H1 (cell line): ENCODE measurements at regions not wholly inside any gene's neighbourhood (a gene's known extent, or its start where the extent isn't known, plus 50 kb on each side); places are given as distances from the start of the nearest gene placed in this dataset.

Experiments
- CTCF ChIA-PET: fragments of 300-600 bp; sonication (Branson Sonifier 250); formaldehyde crosslinking; loops from one replicate; lab custom pipeline; 2021; ENCODE audit not compliant: partially characterized antibody; lab: Charles Lee
- POLR2A ChIA-PET: fragments of 300-600 bp; sonication (Branson Sonifier 250); formaldehyde crosslinking; loops from one replicate; lab custom pipeline; 2021; ENCODE audit warnings: inconsistent platforms; ENCODE audit not compliant: partially characterized antibody; lab: Charles Lee
- DNase-seq, 2 experiments: peaks; one replicate each; pipeline versions ENCODE4 v3.0.0 to v3.0.0-alpha.2; 2010 to 2022; ENCODE audit warnings: low spot score in 2 of 2, low read depth in 1 of 2, mixed read lengths in 1 of 2
- FAIRE-seq: peaks from 2 replicates; lab custom pipeline; 2011; peaks lifted over from hg19 to GRCh38; lab: Jason Lieb, UNC
- H2AFZ ChIP-seq: 2 replicates; pipeline ENCODE4 v1.8.1; 2012; ENCODE audit warnings: low read length, inconsistent platforms
- H2AK5ac ChIP-seq: 2 replicates; pipeline ENCODE4 v1.6.1; 2013; ENCODE audit warnings: low read depth, low read length
- H2BK120ac ChIP-seq: replicated peaks from 2 replicates; pipeline ENCODE3; 2013; ENCODE audit warnings: low read depth, low read length, inconsistent platforms
- H2BK12ac ChIP-seq: 2 replicates; pipeline ENCODE4 v1.6.1; 2013; ENCODE audit warnings: low read depth, low read length
- H2BK15ac ChIP-seq: 2 replicates; pipeline ENCODE4 v1.6.1; 2013; ENCODE audit warnings: low read length
- H2BK20ac ChIP-seq: 2 replicates; pipeline ENCODE4 v1.6.1; 2013; ENCODE audit warnings: low read length
- H2BK5ac ChIP-seq: 2 replicates; pipeline ENCODE4 v1.6.1; 2013; ENCODE audit warnings: low read depth, low read length
- H3K14ac ChIP-seq: 2 replicates; pipeline ENCODE4 v1.6.1; 2013; ENCODE audit warnings: inconsistent platforms; ENCODE audit not compliant: insufficient read length
- H3K18ac ChIP-seq: 2 replicates; pipeline ENCODE4 v1.6.1; 2013; ENCODE audit warnings: low read length; ENCODE audit errors: extremely low read depth
- H3K23ac ChIP-seq: 2 replicates; pipeline ENCODE4 v1.6.1; 2013; ENCODE audit warnings: inconsistent platforms; ENCODE audit not compliant: insufficient read length
- H3K23me2 ChIP-seq: 2 replicates; pipeline ENCODE4 v1.6.1; 2013; ENCODE audit warnings: low read depth, low read length
- H3K27ac ChIP-seq: 2 replicates; pipeline ENCODE4 v1.6.1; 2011; ENCODE audit warnings: low read depth, low read length, inconsistent platforms
- H3K27me3 ChIP-seq, 4 experiments: replicated peaks in 1 of 4; 1 replicate in 1 of 4; 2 replicates in 3 of 4; pipeline versions ENCODE4 v1.6.1 to v1.8.1; 2011 to 2013; ENCODE audit warnings: low read length in 3 of 4, mild to moderate bottlenecking in 3 of 4, inconsistent platforms in 2 of 4, mixed read lengths in 2 of 4, moderate library complexity in 1 of 4; ENCODE audit not compliant: control insufficient read depth in 3 of 4, insufficient read depth in 3 of 4; ENCODE audit errors: extremely low read depth in 1 of 4
- H3K36me3 ChIP-seq, 4 experiments: 2 replicates each; pipeline versions ENCODE4 v1.6.1 to v1.8.1; 2011 to 2013; ENCODE audit warnings: mild to moderate bottlenecking in 4 of 4, low read length in 3 of 4, moderate library complexity in 2 of 4, control low read depth in 1 of 4, inconsistent platforms in 1 of 4; ENCODE audit not compliant: insufficient read depth in 4 of 4, control insufficient read depth in 2 of 4
- H3K4ac ChIP-seq: replicated peaks from 2 replicates; pipeline ENCODE3; 2013; ENCODE audit warnings: low read length, low read depth, mixed read lengths, inconsistent platforms; ENCODE audit not compliant: insufficient read length
- H3K4me1 ChIP-seq, 4 experiments: replicated peaks in 1 of 4; 1 replicate in 1 of 4; 2 replicates in 3 of 4; pipeline versions ENCODE4 v1.6.1 to v1.8.1; 2011 to 2013; ENCODE audit warnings: low read length in 3 of 4, inconsistent platforms in 2 of 4, mixed read lengths in 1 of 4; ENCODE audit not compliant: insufficient read depth in 4 of 4, control insufficient read depth in 3 of 4
- H3K4me2 ChIP-seq, 2 experiments: 2 replicates each; pipeline versions ENCODE4 v1.6.1 to v1.8.1; 2011 to 2013; ENCODE audit warnings: low read depth in 2 of 2, low read length in 2 of 2, control low read depth in 1 of 2, inconsistent platforms in 1 of 2, mild to moderate bottlenecking in 1 of 2; ENCODE audit not compliant: insufficient read depth in 1 of 2
- H3K4me3 ChIP-seq, 4 experiments: fragments of 200-600, 300-600 bp in 1 of 4; sonication (generic), shearing (Covaris generic), sonication (Bioruptor Twin) in 1 of 4; 2 replicates each; pipeline versions ENCODE4 v1.5.1 to v1.8.1; 2011 to 2016; ENCODE audit warnings: low read length in 4 of 4, low read depth in 3 of 4, control low read depth in 2 of 4, inconsistent platforms in 2 of 4, mild to moderate bottlenecking in 2 of 4, mixed read lengths in 1 of 4, moderate library complexity in 1 of 4; ENCODE audit not compliant: insufficient read depth in 2 of 4; ENCODE audit errors: extremely low read depth in 1 of 4
- H3K56ac ChIP-seq: replicated peaks from 2 replicates; pipeline ENCODE3; 2013; ENCODE audit warnings: low read depth, mild to moderate bottlenecking, mixed read lengths, low read length, inconsistent platforms; ENCODE audit not compliant: insufficient read length
- H3K79me1 ChIP-seq: 2 replicates; pipeline ENCODE4 v1.6.1; 2013; ENCODE audit warnings: low read depth, low read length, control low read depth
- H3K79me2 ChIP-seq, 2 experiments: 2 replicates each; pipeline versions ENCODE4 v1.6.1 to v1.8.1; 2012 to 2013; ENCODE audit warnings: low read length in 2 of 2, mild to moderate bottlenecking in 2 of 2, inconsistent platforms in 1 of 2; ENCODE audit not compliant: insufficient read depth in 2 of 2, control insufficient read depth in 1 of 2
- H3K9ac ChIP-seq, 4 experiments: replicated peaks in 1 of 4; 1 replicate in 1 of 4; 2 replicates in 3 of 4; pipeline versions ENCODE4 v1.6.1 to v1.8.1; 2011 to 2013; ENCODE audit warnings: low read depth in 3 of 4, low read length in 3 of 4, control low read depth in 2 of 4, mild to moderate bottlenecking in 2 of 4, moderate library complexity in 2 of 4, inconsistent platforms in 1 of 4; ENCODE audit errors: extremely low read depth in 1 of 4
- H3K9me3 ChIP-seq, 2 experiments: 2 replicates each; pipeline versions ENCODE4 v1.6.1 to v1.8.1; 2012 to 2013; ENCODE audit warnings: mild to moderate bottlenecking in 2 of 2, moderate library complexity in 2 of 2, control low read depth in 1 of 2, inconsistent platforms in 1 of 2, low read depth in 1 of 2, low read length in 1 of 2, mixed read lengths in 1 of 2; ENCODE audit not compliant: insufficient read depth in 2 of 2
- H4K20me1 ChIP-seq, 2 experiments: replicated peaks in 1 of 2; 2 replicates each; pipeline versions ENCODE3 to v1.8.1; 2011 to 2013; ENCODE audit warnings: inconsistent platforms in 2 of 2, low read length in 2 of 2, mild to moderate bottlenecking in 1 of 2; ENCODE audit not compliant: insufficient read depth in 2 of 2, control insufficient read depth in 1 of 2
- H4K5ac ChIP-seq: 2 replicates; pipeline ENCODE4 v1.6.1; 2013; ENCODE audit warnings: low read length, low read depth, mixed read lengths, inconsistent platforms; ENCODE audit not compliant: insufficient read length
- H4K8ac ChIP-seq: 2 replicates; pipeline ENCODE4 v1.8.0; 2013; ENCODE audit warnings: mild to moderate bottlenecking, moderate library complexity, low read length, inconsistent platforms; ENCODE audit not compliant: insufficient read depth; ENCODE audit errors: extremely low read depth
- H4K91ac ChIP-seq: replicated peaks from 2 replicates; pipeline ENCODE3; 2013; ENCODE audit warnings: low read length, mixed read lengths, inconsistent platforms; ENCODE audit not compliant: insufficient read length
- BCL11A ChIP-seq, 2 experiments: IDR thresholded peaks; one replicate each; pipeline ENCODE4 v1.6.1; 2011; ENCODE audit warnings: low read depth in 2 of 2, low read length in 2 of 2, mild to moderate bottlenecking in 2 of 2
- CREB1 ChIP-seq: IDR thresholded peaks from 2 replicates; pipeline ENCODE4 v1.6.1; 2012; ENCODE audit warnings: inconsistent platforms
- JUN ChIP-seq: IDR thresholded peaks from 2 replicates; pipeline ENCODE4 v1.6.1; 2011; ENCODE audit warnings: low read depth, mild to moderate bottlenecking, improper control_type of control experiment, low read length
- KDM4A ChIP-seq: IDR thresholded peaks from one replicate; pipeline ENCODE4 v1.7.1; 2012; ENCODE audit warnings: low read depth, mild to moderate bottlenecking, moderate library complexity, low read length, inconsistent platforms; ENCODE audit not compliant: severe bottlenecking
- NRF1 ChIP-seq: IDR thresholded peaks from 2 replicates; pipeline ENCODE4 v1.6.1; 2011; ENCODE audit warnings: mild to moderate bottlenecking, low read depth, low read length, improper control_type of control experiment
- POLR2AphosphoS5 ChIP-seq: IDR thresholded peaks from 2 replicates; pipeline ENCODE4 v1.6.1; 2011; ENCODE audit warnings: low read depth, low read length
- RAD21 ChIP-seq, 2 experiments: IDR thresholded peaks in 1 of 2; conservative IDR thresholded peaks in 1 of 2; 2 replicates each; pipeline ENCODE4 v1.6.1; 2011; ENCODE audit warnings: low read depth in 2 of 2, low read length in 2 of 2, improper control_type of control experiment in 1 of 2, inconsistent platforms in 1 of 2, mild to moderate bottlenecking in 1 of 2, moderate library complexity in 1 of 2
- RFX5 ChIP-seq: IDR thresholded peaks from 2 replicates; pipeline ENCODE4 v1.6.1; 2011; ENCODE audit warnings: low read depth, low read length, improper control_type of control experiment, borderline replicate concordance
- ZNF274 ChIP-seq: IDR thresholded peaks from 2 replicates; pipeline ENCODE4 v1.7.0; 2012; ENCODE audit warnings: low read length, borderline replicate concordance; ENCODE audit errors: extremely low read depth
- WGBS, 2 experiments: shearing (Covaris generic) in 1 of 2; methylation state at CpG; one replicate each; pipeline versions ENCODE4 v1.1.6 to v1.1.7; 2013 to 2015; ENCODE audit warnings: low lambda C conversion rate in 2 of 2, mixed read lengths in 2 of 2, inconsistent platforms in 1 of 2, low coverage in 1 of 2, missing lambda C conversion rate in 1 of 2; ENCODE audit not compliant: insufficient replicate concordance in 2 of 2, insufficient coverage in 1 of 2, insufficient read length in 1 of 2; ENCODE audit errors: extremely low coverage in 1 of 2, missing lambda C conversion rate in 1 of 2; 5-methylcytosine and 5-hydroxymethylcytosine counted together
- TF ChIP-seq, protein P1 (sequence below): IDR thresholded peaks from 2 replicates; pipeline ENCODE4 v1.6.1; 2011; ENCODE audit warnings: low read depth, mild to moderate bottlenecking, low read length; ENCODE audit not compliant: insufficient read depth
- TF ChIP-seq, protein P2 (sequence below), 3 experiments: IDR thresholded peaks; 1 replicate in 2 of 3; 2 replicates in 1 of 3; pipeline versions ENCODE4 v1.5.1 to v1.6.1; 2011; ENCODE audit warnings: low read length in 3 of 3, mild to moderate bottlenecking in 3 of 3, inconsistent platforms in 2 of 3, low read depth in 1 of 3, moderate library complexity in 1 of 3; ENCODE audit not compliant: insufficient read depth in 1 of 3; ENCODE audit errors: control extremely low read depth in 1 of 3

DNA sequence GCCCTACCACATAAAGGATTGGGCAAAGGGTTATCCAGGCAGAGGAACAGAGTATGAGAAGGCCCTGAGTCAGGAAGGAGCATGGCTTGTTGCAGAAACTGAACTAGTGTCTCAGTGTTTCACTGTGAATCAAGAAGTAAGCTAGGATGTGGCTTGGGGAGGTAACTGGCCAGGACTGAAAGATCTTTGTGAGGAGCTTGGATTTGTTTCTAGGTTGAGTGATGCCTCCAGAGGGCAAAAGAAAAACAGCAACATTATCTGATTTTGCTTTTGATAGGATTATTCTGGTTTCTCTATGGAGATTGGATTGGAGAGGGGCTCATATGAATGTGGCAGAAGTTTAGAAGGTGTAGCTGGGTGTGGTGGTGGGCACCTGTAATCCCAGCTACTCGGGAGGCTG lies 137.9 kb upstream of the HDAC9 start:
- Histone ChIP-seq H2AFZ (0 out of 2 replicates have a peak overlapping the region, but pooled peaks have one; percentile 89), H3K23me2 (no peaks in the 10 kb centered on the region), H3K4ac (no peak overlapping the region), H2BK12ac (no peak overlapping the region; the same call in 1 of the 2 replicates), H3K4me2 (no peak overlapping the region), H3K79me1 (no peaks in the 10 kb centered on the region), H2BK5ac (no peak overlapping the region), H3K9ac (no peak overlapping the region), H2BK120ac (no peak overlapping the region), H4K91ac (no peak overlapping the region), H3K36me3 (no peaks in the 10 kb centered on the region), H4K20me1 (no peaks in the 10 kb centered on the region), H3K4me3 (no peak overlapping the region), H3K79me2 (no peaks in the 10 kb centered on the region), H4K8ac (no peak overlapping the region), H3K18ac (no peak overlapping the region), H3K56ac (no peak overlapping the region), H3K9me3 (no peaks in the 10 kb centered on the region), H2BK20ac (no peak overlapping the region), H2AK5ac (no peak overlapping the region), H3K23ac (no peak overlapping the region), H3K14ac (no peak overlapping the region), H3K27ac (no peak overlapping the region), H2BK15ac (no peak overlapping the region; the same call in 1 of the 2 replicates), H3K27me3 (no peaks in the 10 kb centered on the region), H4K5ac (no peak overlapping the region), H3K4me1 (peaks cover 0 to 2% (median 0%) of the 10 kb centered on the region in 4 experiments; a peak in 2 of 7 replicates)
- ChIA-PET POLR2A (interaction anchor here (1.5 kb wide), 1 partner anchor 138 kb away, joined by 4 read pairs; the partner anchor contains the start of gene HDAC9), CTCF (interaction anchor here (0.6 to 3.8 kb wide), 60 partner anchors 9 to 1967 kb away, joined by 3 to 53 read pairs (median 3); partner anchors contain the start of gene HDAC9)
- DNase-seq, result no peak
- no peak for TF ChIP-seq ZNF274
- no peak for TF ChIP-seq POLR2AphosphoS5
- TF ChIP-seq, protein P1, sequence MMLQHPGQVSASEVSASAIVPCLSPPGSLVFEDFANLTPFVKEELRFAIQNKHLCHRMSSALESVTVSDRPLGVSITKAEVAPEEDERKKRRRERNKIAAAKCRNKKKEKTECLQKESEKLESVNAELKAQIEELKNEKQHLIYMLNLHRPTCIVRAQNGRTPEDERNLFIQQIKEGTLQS, result no peak
- TF ChIP-seq RAD21 (IDR thresholded peaks at IDR 0.05 in 1 of 2, conservative IDR thresholded peaks at IDR 0.05 in 1 of 2; ENCODE audit: low read depth in 2 of 2, low read length in 2 of 2), result peak; percentile 44 to 47
- TF ChIP-seq, protein P2, sequence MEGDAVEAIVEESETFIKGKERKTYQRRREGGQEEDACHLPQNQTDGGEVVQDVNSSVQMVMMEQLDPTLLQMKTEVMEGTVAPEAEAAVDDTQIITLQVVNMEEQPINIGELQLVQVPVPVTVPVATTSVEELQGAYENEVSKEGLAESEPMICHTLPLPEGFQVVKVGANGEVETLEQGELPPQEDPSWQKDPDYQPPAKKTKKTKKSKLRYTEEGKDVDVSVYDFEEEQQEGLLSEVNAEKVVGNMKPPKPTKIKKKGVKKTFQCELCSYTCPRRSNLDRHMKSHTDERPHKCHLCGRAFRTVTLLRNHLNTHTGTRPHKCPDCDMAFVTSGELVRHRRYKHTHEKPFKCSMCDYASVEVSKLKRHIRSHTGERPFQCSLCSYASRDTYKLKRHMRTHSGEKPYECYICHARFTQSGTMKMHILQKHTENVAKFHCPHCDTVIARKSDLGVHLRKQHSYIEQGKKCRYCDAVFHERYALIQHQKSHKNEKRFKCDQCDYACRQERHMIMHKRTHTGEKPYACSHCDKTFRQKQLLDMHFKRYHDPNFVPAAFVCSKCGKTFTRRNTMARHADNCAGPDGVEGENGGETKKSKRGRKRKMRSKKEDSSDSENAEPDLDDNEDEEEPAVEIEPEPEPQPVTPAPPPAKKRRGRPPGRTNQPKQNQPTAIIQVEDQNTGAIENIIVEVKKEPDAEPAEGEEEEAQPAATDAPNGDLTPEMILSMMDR (IDR thresholded peaks at IDR 0.05; ENCODE audit: control extremely low read depth in 1 of 3, insufficient read depth in 1 of 3, low read depth in 1 of 3, low read length in 3 of 3), result peak in 2 of 3 experiments; percentile 26 to 51; a peak in 2 of 4 replicates
- no peak for TF ChIP-seq JUN
- TF ChIP-seq NRF1, result no peak
- no peak for TF ChIP-seq KDM4A
- TF ChIP-seq BCL11A (IDR thresholded peaks at IDR 0.05; ENCODE audit: low read depth in 2 of 2, low read length in 2 of 2), result no peak
- TF ChIP-seq RFX5, result no peak
- TF ChIP-seq CREB1, result no peak
- peak; percentile 81 for FAIRE-seq
- 93% methylated on average over 1 of the region's 1 CpG; no CpG with 5 or more reads in 1 of the 2 experiments for WGBS, 2 experiments
